ENCODE measurements at regions not wholly inside any gene's neighbourhood (a gene's known extent, or its start where the extent isn't known, plus 50 kb on each side); places are given as distances from the start of the nearest gene placed in this dataset.
"Not testable (repeated sequence)": the region's sequence is repeated elsewhere in the genome, so short reads cannot be mapped to it uniquely, and the experiment has no call there.

- no peak for DNase-seq (ENCODE audit: low read depth in 3 of 3, low spot score in 1 of 3)
Observed at GRCh38 chr9:93813221-93814076, 141.7 kb downstream of the BARX1 start.

GRCh38 chr9:93812410-93812668 is 142.8 kb downstream of the BARX1 start:
- no peak for DNase-seq (ENCODE audit: low read depth in 3 of 3, low spot score in 1 of 3)

- no peak for DNase-seq (ENCODE audit: low read depth in 3 of 3, low spot score in 1 of 3)
Observed at GRCh38 chr9:93810028-93810971, 144.9 kb downstream of the BARX1 start.

- no peak for DNase-seq (ENCODE audit: low read depth in 3 of 3, low spot score in 1 of 3)
Observed at GRCh38 chr9:93809204-93809940, 145.8 kb downstream of the BARX1 start.

GRCh38 chr9:93808115-93809029 is 146.8 kb downstream of the BARX1 start:
- DNase-seq (ENCODE audit: low read depth in 3 of 3, low spot score in 1 of 3) = no peak

GRCh38 chr9:93807166-93808074 is 147.7 kb downstream of the BARX1 start:
- DNase-seq (ENCODE audit: low read depth in 3 of 3, low spot score in 1 of 3) = no peak

- no peak for DNase-seq (ENCODE audit: low read depth in 3 of 3, low spot score in 1 of 3)
Observed at GRCh38 chr9:93801581-93802284, 153.4 kb downstream of the BARX1 start.

GRCh38 chr9:93801120-93801519 is 154.0 kb downstream of the BARX1 start:
- DNase-seq (ENCODE audit: low read depth in 3 of 3, low spot score in 1 of 3) = no peak

- no peak for DNase-seq (ENCODE audit: low read depth in 3 of 3, low spot score in 1 of 3)
Observed at GRCh38 chr9:93792358-93792757, 162.8 kb downstream of the BARX1 start.

GRCh38 chr9:93786204-93786603 is 169.0 kb downstream of the BARX1 start:
- DNase-seq (ENCODE audit: low read depth in 3 of 3, low spot score in 1 of 3) = no peak

- DNase-seq (ENCODE audit: low read depth in 3 of 3, low spot score in 1 of 3) = no peak
Observed at GRCh38 chr9:93776873-93777272, 178.3 kb downstream of the BARX1 start.

GRCh38 chr9:93776256-93776655 is 178.9 kb downstream of the BARX1 start:
- DNase-seq (ENCODE audit: low read depth in 3 of 3, low spot score in 1 of 3) = no peak

- DNase-seq (ENCODE audit: low read depth in 3 of 3, low spot score in 1 of 3) = no peak
Observed at GRCh38 chr9:93774331-93775102, 180.6 kb downstream of the BARX1 start.

- no peak for DNase-seq (ENCODE audit: low read depth in 3 of 3, low spot score in 1 of 3)
Observed at GRCh38 chr9:93771276-93771675, 183.9 kb downstream of the BARX1 start.

GRCh38 chr9:93761822-93762221 is 185.4 kb downstream of the PHF2 start:
- DNase-seq (ENCODE audit: low read depth in 3 of 3, low spot score in 1 of 3) = no peak

- no peak for DNase-seq (ENCODE audit: low read depth in 3 of 3, low spot score in 1 of 3)
Observed at GRCh38 chr9:93750045-93750444, 173.7 kb downstream of the PHF2 start.

- not testable (repeated sequence) for DNase-seq (ENCODE audit: low read depth in 3 of 3, low spot score in 1 of 3)
Observed at GRCh38 chr9:93748827-93749226, 172.4 kb downstream of the PHF2 start.

- no peak for DNase-seq (ENCODE audit: low read depth in 3 of 3, low spot score in 1 of 3)
Observed at GRCh38 chr9:93731963-93732362, 155.6 kb downstream of the PHF2 start.

Data from stimulated activated CD4-positive, alpha-beta T cell treated with anti-CD3 and anti-CD28 coated beads, TNF-alpha, amount 100 ng/mL, for 1 hour (primary cell).